ENCODE measurements at regions not wholly inside any gene's neighbourhood (a gene's known extent, or its start where the extent isn't known, plus 50 kb on each side); places are given as distances from the start of the nearest gene placed in this dataset.

- no peak overlapping the region for H3K4me3 ChIP-seq (ENCODE audit: low read depth, low read length)
- no peak for TF ChIP-seq CTCF (conservative IDR thresholded peaks at IDR 0.05; ENCODE audit: low read depth, low read length)
- no peak for DNase-seq (ENCODE audit: low read depth)
Measured at GRCh38 chr2:220701115-220701514, 871.0 kb downstream of the EPHA4 start.

GRCh38 chr2:220703279-220703678 lies 868.8 kb downstream of the EPHA4 start:
- no peak overlapping the region for H3K4me3 ChIP-seq (ENCODE audit: low read depth, low read length)
- no peak for TF ChIP-seq CTCF (conservative IDR thresholded peaks at IDR 0.05; ENCODE audit: low read depth, low read length)
- no peak for DNase-seq (ENCODE audit: low read depth)

GRCh38 chr2:220704081-220704480 lies 868.0 kb downstream of the EPHA4 start:
- no peak for TF ChIP-seq CTCF (conservative IDR thresholded peaks at IDR 0.05; ENCODE audit: low read depth, low read length)
- H3K4me3 ChIP-seq (ENCODE audit: low read depth, low read length) = no peak overlapping the region
- no peak for DNase-seq (ENCODE audit: low read depth)

DNA sequence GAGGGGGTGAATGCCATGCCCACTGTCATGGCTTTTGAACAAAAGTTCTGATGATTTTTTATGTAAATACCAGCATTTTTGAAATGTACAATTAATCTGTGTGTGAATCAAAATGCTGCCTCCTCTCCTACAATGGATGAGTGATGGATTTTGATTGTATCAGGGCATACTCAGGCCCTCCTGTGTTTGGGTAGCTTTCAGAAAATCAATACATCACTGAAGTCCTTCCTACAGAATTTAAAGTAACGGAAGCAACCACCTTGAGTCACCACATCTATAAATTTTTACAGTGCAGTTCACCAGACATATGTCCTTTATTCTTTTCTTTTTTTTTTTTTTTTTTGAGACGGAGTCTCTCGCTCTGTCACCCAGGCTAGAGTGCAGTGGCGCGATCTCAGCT lies 867.3 kb downstream of the EPHA4 start:
- no peak overlapping the region for H3K4me3 ChIP-seq (ENCODE audit: low read depth, low read length)
- no peak for DNase-seq (ENCODE audit: low read depth)
- TF ChIP-seq CTCF (conservative IDR thresholded peaks at IDR 0.05; ENCODE audit: low read depth, low read length) = no peak

- no peak overlapping the region for H3K4me3 ChIP-seq (ENCODE audit: low read depth, low read length)
- no peak for TF ChIP-seq CTCF (conservative IDR thresholded peaks at IDR 0.05; ENCODE audit: low read depth, low read length)
- DNase-seq (ENCODE audit: low read depth) = no peak
Measured at GRCh38 chr2:220705678-220706077, 866.4 kb downstream of the EPHA4 start.

- TF ChIP-seq CTCF (conservative IDR thresholded peaks at IDR 0.05; ENCODE audit: low read depth, low read length) = no peak
- H3K4me3 ChIP-seq (ENCODE audit: low read depth, low read length) = no peak overlapping the region
- no peak for DNase-seq (ENCODE audit: low read depth)
Measured at GRCh38 chr2:220707261-220707660, 864.8 kb downstream of the EPHA4 start.

GRCh38 chr2:220708366-220708765 lies 863.7 kb downstream of the EPHA4 start:
- no peak overlapping the region for H3K4me3 ChIP-seq (ENCODE audit: low read depth, low read length)
- DNase-seq (ENCODE audit: low read depth) = no peak
- no peak for TF ChIP-seq CTCF (conservative IDR thresholded peaks at IDR 0.05; ENCODE audit: low read depth, low read length)
